HPDE6-E6E7 (cell line): ENCODE measurements at regions not wholly inside any gene's neighbourhood (a gene's known extent, or its start where the extent isn't known, plus 50 kb on each side); places are given as distances from the start of the nearest gene placed in this dataset.

Experiments
- DNase-seq: peaks from one replicate; pipeline ENCODE4 v3.0.0; 2011; ENCODE audit warnings: missing footprints; ENCODE audit errors: extremely low spot score

GRCh38 chr2:126990605-126991532 is 92.2 kb downstream of the TEX51 start:
- DNase-seq: no peak

DNA sequence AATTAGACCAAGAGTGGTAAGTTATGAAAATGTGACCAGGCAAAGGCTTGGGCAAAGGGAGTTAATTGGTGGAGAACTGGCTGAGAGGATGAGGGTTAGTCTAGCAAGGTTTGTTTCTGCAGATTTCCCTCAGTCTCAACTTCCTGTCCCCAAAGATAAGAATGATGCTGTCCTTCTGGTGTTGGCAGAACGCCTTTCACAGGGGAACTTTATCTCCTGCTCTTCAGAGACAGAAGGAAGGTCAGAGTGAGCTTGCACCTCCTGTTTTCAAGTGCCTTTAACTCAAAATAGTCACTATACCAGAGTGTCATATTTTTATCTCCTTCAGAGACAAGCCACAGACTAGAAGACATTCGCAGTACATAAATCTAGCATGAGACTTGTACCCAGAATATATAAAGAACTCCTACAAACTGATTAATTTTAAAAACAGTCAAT is 95.7 kb downstream of the TEX51 start:
- DNase-seq: no peak

GRCh38 chr2:126995621-126996377 is 97.1 kb downstream of the TEX51 start:
- no peak for DNase-seq

DNA sequence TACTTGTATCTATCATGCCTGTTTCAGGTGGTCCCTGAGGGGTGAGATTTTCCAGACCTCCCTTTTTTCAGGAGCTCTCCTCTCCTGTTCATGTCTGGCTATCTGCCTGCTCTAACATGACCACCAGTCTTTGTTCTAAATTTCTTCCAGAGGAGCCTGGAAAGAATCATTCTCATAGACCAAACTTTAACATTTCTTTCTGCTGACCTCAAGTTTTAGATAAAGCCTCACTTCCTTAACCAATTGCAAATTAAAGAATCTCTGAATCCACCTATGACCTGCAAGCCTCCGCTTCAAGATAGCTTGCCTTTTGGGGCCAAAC is 97.6 kb downstream of the TEX51 start:
- no peak for DNase-seq
